A549 (cell line): ENCODE measurements at regions not wholly inside any gene's neighbourhood (a gene's known extent, or its start where the extent isn't known, plus 50 kb on each side); places are given as distances from the start of the nearest gene placed in this dataset.
A peak's percentile ranks its signal among the peaks of the same experiment; 100 is the strongest.

Source experiments
- ATAC-seq, 2 experiments: fragments of 200-7000 bp in 1 of 2; fragments of >200 bp in 1 of 2; cut with Nextera tagmentation in 1 of 2; cut with Tn5 transposase in 1 of 2; 3 replicates each; pipeline versions ENCODE4 v1.8.0 to v1.9.1; 2018 to 2020; ENCODE audit warnings: mild to moderate bottlenecking in 1 of 2, moderate library complexity in 1 of 2
- CTCF ChIA-PET: fragments of 300-600 bp; sonication (Branson Sonifier 250); formaldehyde crosslinking; extraction: SDS; loops from one replicate; lab custom pipeline; 2021; ENCODE audit warnings: antibody characterized with exemption, inconsistent platforms; lab: Yijun Ruan, JAX
- POLR2A ChIA-PET: fragments of 350-600 bp; formaldehyde crosslinking; extraction: SDS; loops from one replicate; lab custom pipeline; 2021; ENCODE audit warnings: antibody characterized with exemption, inconsistent platforms; lab: Yijun Ruan, JAX
- DNase-seq, 2 experiments: peaks; one replicate each; pipeline versions ENCODE4 v3.0.0 to v3.0.0-alpha.2; 2011 to 2016; ENCODE audit warnings: low read depth in 1 of 2, low spot score in 1 of 2
- FAIRE-seq: peaks from 2 replicates; lab custom pipeline; 2011; peaks lifted over from hg19 to GRCh38; lab: Jason Lieb, UNC
- H3K27ac ChIP-seq, 2 experiments: fragments of >200 bp; sonication (Bioruptor Twin); formaldehyde crosslinking; 3 replicates each; pipeline ENCODE4 v1.5.1; 2016 to 2017
- H3K4me1 ChIP-seq: fragments of >200 bp; sonication (Bioruptor Twin); formaldehyde crosslinking; 3 replicates; pipeline ENCODE4 v1.6.1; 2016
- H3K4me2 ChIP-seq: fragments of >200 bp; sonication (Bioruptor Twin); formaldehyde crosslinking; 3 replicates; pipeline ENCODE4 v1.6.1; 2016
- H3K4me3 ChIP-seq: fragments of >200 bp; sonication (Bioruptor Twin); formaldehyde crosslinking; 3 replicates; pipeline ENCODE4 v1.5.1; 2016
- H3K9me3 ChIP-seq: fragments of >200 bp; sonication (Bioruptor Twin); formaldehyde crosslinking; 3 replicates; pipeline ENCODE4 v1.6.1; 2016
- CHD2 ChIP-seq: fragments of 150-350 bp; IDR thresholded peaks from 2 replicates; pipeline ENCODE4 v1.6.1; 2014; ENCODE audit warnings: low read length; ENCODE audit not compliant: partially characterized antibody
- CHD4 ChIP-seq: fragments of 200-600 bp; sonication (generic); IDR thresholded peaks from 2 replicates; pipeline ENCODE4 v1.6.1; 2016; ENCODE audit warnings: antibody characterized with exemption, mild to moderate bottlenecking, borderline replicate concordance
- ESRRA ChIP-seq: fragments of 150-350 bp; IDR thresholded peaks from 2 replicates; pipeline ENCODE4 v1.6.1; 2014; ENCODE audit warnings: mild to moderate bottlenecking, low read length, borderline replicate concordance
- FOSB ChIP-seq: fragments of 250-450 bp; sonication (Bioruptor Pico); IDR thresholded peaks from 2 replicates; pipeline ENCODE4 v1.5.0; 2020; ENCODE audit warnings: mild to moderate bottlenecking, moderate library complexity
- FOXS1 ChIP-seq: fragments of 250-450 bp; sonication (Bioruptor Pico); IDR thresholded peaks from 2 replicates; pipeline ENCODE4 v1.5.0; 2020; ENCODE audit warnings: mild to moderate bottlenecking, moderate library complexity
- GATA3 ChIP-seq: IDR thresholded peaks from 2 replicates; pipeline ENCODE4 v1.6.1; 2012; ENCODE audit warnings: borderline replicate concordance
- HEYL ChIP-seq: fragments of 250-450 bp; sonication (Bioruptor Pico); IDR thresholded peaks from 2 replicates; pipeline ENCODE4 v1.8.0; 2021; ENCODE audit warnings: mild to moderate bottlenecking, moderate library complexity
- HOXA7 ChIP-seq: fragments of 250-450 bp; sonication (Bioruptor Pico); IDR thresholded peaks from 2 replicates; pipeline ENCODE4 v1.5.0; 2020; ENCODE audit warnings: mild to moderate bottlenecking, moderate library complexity
- HOXB5 ChIP-seq: fragments of 250-450 bp; sonication (Bioruptor Pico); IDR thresholded peaks from 2 replicates; pipeline ENCODE4 v1.5.0; 2020; ENCODE audit warnings: mild to moderate bottlenecking, moderate library complexity
- JUN ChIP-seq, 2 experiments: fragments of >200 bp; sonication (Bioruptor Twin); formaldehyde crosslinking; IDR thresholded peaks; 2 replicates in 1 of 2; 3 replicates in 1 of 2; pipeline ENCODE4 v1.6.1; 2016 to 2017
- KDM1A ChIP-seq: fragments of 200-600 bp; sonication (generic); IDR thresholded peaks from 2 replicates; pipeline ENCODE4 v1.6.1; 2016; ENCODE audit warnings: low read depth, mild to moderate bottlenecking
- MAZ ChIP-seq: fragments of 150-350 bp; IDR thresholded peaks from 2 replicates; pipeline ENCODE4 v1.6.1; 2014; ENCODE audit warnings: antibody characterized with exemption, low read depth, low read length, borderline replicate concordance
- NPAS2 ChIP-seq: fragments of 250-450 bp; sonication (Bioruptor Pico); IDR thresholded peaks from 2 replicates; pipeline ENCODE4 v1.8.0; 2022; ENCODE audit warnings: mild to moderate bottlenecking, moderate library complexity, borderline replicate concordance
- POLR2A ChIP-seq: IDR thresholded peaks from 2 replicates; pipeline ENCODE4 v1.6.1; 2012; ENCODE audit warnings: mild to moderate bottlenecking, low read length
- RAD21 ChIP-seq, 2 experiments: fragments of >200 bp in 1 of 2; sonication (Bioruptor Twin) in 1 of 2; formaldehyde crosslinking in 1 of 2; IDR thresholded peaks in 1 of 2; conservative IDR thresholded peaks in 1 of 2; 2 replicates in 1 of 2; 3 replicates in 1 of 2; pipeline ENCODE4 v1.6.1; 2012 to 2018; ENCODE audit warnings: inconsistent platforms in 1 of 2
- RARB ChIP-seq: fragments of 250-450 bp; sonication (Bioruptor Pico); IDR thresholded peaks from 2 replicates; pipeline ENCODE4 v1.8.0; 2021; ENCODE audit warnings: mild to moderate bottlenecking, moderate library complexity
- RFX5 ChIP-seq: fragments of 450-650 bp; IDR thresholded peaks from 2 replicates; pipeline ENCODE4 v1.7.1; 2014; ENCODE audit warnings: antibody characterized with exemption, mild to moderate bottlenecking, moderate library complexity
- TFCP2L1 ChIP-seq: fragments of 250-450 bp; sonication (Bioruptor Pico); IDR thresholded peaks from 2 replicates; pipeline ENCODE4 v1.5.0; 2021; ENCODE audit warnings: mild to moderate bottlenecking
- ZC3H11A ChIP-seq: fragments of 450-650 bp; IDR thresholded peaks from 2 replicates; pipeline ENCODE4 v1.6.1; 2014; ENCODE audit warnings: antibody characterized with exemption, mild to moderate bottlenecking
- ZFP36 ChIP-seq: fragments of 450-650 bp; IDR thresholded peaks from 2 replicates; pipeline ENCODE4 v1.6.1; 2014; ENCODE audit warnings: borderline replicate concordance; ENCODE audit not compliant: partially characterized antibody
- WGBS: methylation state at CpG from one replicate; pipeline ENCODE4 v1.1.6; 2017; ENCODE audit errors: missing lambda C conversion rate; 5-methylcytosine and 5-hydroxymethylcytosine counted together
- TF ChIP-seq, protein P1 (sequence below): fragments of 150-350 bp; IDR thresholded peaks from 2 replicates; pipeline ENCODE4 v1.6.1; 2014; ENCODE audit warnings: low read depth, mild to moderate bottlenecking, low read length
- TF ChIP-seq, protein P2 (sequence below): fragments of 250-450 bp; sonication (Bioruptor Pico); IDR thresholded peaks from 2 replicates; pipeline ENCODE4 v1.5.0; 2020; ENCODE audit warnings: low read depth, mild to moderate bottlenecking, moderate library complexity
- TF ChIP-seq, protein P3 (sequence below): IDR thresholded peaks from 2 replicates; pipeline ENCODE4 v1.6.1; 2012; ENCODE audit warnings: low read depth, borderline replicate concordance
- TF ChIP-seq, protein P4 (sequence below): IDR thresholded peaks from 2 replicates; pipeline ENCODE4 v1.6.1; 2012
- TF ChIP-seq, protein P5 (sequence below): fragments of >200 bp; sonication (Bioruptor Twin); formaldehyde crosslinking; IDR thresholded peaks from 2 replicates; pipeline ENCODE4 v1.6.1; 2016

DNA sequence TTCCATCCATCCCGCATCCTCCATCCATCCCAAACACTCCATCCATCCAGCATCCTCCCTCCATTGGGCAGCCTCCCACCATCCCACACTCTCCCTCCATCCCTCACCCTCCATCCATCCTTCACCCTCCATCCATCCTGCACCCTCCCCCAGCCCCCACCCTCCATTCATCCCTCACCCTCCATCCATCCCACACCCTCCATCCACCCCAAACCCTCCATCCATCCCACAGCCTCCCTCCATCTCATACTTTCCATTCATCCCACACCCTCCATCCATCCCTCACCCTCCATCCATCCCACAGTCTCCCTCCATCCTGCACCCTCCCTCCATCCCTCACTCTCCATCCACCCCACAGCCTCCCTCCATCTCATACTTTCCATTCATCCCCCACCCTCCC is 60.4 kb downstream of the FOXI2 start:
- FAIRE-seq (no peak), ATAC-seq (peak; percentile 59 to 99), DNase-seq (no peak)
- POLR2A ChIA-PET, result no interaction called here
- no peaks in the 10 kb centered on the region for H3K4me1 ChIP-seq
- H3K27ac ChIP-seq, result no peak overlapping the region
- 96% methylated on average over 1 of the region's 1 CpG for WGBS
- TF ChIP-seq CHD4, result no peak
- TF ChIP-seq, protein P1, sequence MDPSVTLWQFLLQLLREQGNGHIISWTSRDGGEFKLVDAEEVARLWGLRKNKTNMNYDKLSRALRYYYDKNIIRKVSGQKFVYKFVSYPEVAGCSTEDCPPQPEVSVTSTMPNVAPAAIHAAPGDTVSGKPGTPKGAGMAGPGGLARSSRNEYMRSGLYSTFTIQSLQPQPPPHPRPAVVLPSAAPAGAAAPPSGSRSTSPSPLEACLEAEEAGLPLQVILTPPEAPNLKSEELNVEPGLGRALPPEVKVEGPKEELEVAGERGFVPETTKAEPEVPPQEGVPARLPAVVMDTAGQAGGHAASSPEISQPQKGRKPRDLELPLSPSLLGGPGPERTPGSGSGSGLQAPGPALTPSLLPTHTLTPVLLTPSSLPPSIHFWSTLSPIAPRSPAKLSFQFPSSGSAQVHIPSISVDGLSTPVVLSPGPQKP, result no peak
- TF ChIP-seq ESRRA, result no peak
- H3K4me3 ChIP-seq, result no peak overlapping the region
- H3K4me2 ChIP-seq, result no peak overlapping the region
- CTCF ChIA-PET, result interaction anchor here (0.7 kb wide), 1 partner anchor 13 kb away, joined by 4 read pairs; no protein-coding TSS in a partner anchor
- no peaks in the 10 kb centered on the region for H3K9me3 ChIP-seq

DNA sequence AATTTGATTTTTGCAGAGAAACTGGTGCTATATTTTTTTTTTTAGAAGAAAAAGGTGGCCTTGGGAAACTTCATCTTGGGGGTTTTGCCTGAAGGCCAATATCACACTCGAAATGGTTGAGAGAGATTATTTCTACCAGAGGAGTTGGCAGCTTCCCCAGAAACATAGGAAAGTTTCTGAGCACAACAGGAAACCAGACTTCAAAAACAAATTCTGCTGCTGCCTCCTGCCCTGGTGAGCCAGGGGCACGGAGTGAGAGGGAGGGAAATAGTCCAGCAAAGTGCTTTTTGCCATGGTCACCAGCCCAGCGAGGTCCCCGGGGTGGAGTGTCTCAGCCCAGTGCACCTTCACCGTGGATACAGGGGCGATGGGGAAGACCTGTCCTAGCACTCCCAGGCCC is 61.1 kb downstream of the FOXI2 start:
- Histone ChIP-seq H3K4me2 (no peak overlapping the region), H3K4me1 (no peaks in the 10 kb centered on the region), H3K9me3 (no peaks in the 10 kb centered on the region), H3K27ac (no peak overlapping the region), H3K4me3 (no peak overlapping the region)
- TF ChIP-seq GATA3 (no peak), FOXS1 (CRISPR knock-in tag) (no peak), KDM1A (no peak), ZFP36 (no peak), HOXA7 (CRISPR knock-in tag) (no peak), FOSB (CRISPR knock-in tag) (no peak), HEYL (CRISPR knock-in tag) (no peak), CHD2 (no peak), ZC3H11A (no peak), JUN (IDR thresholded peaks at IDR 0.05) (no peak)
- TF ChIP-seq, protein P2, sequence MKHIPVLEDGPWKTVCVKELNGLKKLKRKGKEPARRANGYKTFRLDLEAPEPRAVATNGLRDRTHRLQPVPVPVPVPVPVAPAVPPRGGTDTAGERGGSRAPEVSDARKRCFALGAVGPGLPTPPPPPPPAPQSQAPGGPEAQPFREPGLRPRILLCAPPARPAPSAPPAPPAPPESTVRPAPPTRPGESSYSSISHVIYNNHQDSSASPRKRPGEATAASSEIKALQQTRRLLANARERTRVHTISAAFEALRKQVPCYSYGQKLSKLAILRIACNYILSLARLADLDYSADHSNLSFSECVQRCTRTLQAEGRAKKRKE (CRISPR knock-in tag), result no peak
- TF ChIP-seq, protein P3, sequence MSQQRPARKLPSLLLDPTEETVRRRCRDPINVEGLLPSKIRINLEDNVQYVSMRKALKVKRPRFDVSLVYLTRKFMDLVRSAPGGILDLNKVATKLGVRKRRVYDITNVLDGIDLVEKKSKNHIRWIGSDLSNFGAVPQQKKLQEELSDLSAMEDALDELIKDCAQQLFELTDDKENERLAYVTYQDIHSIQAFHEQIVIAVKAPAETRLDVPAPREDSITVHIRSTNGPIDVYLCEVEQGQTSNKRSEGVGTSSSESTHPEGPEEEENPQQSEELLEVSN, result no peak
- TF ChIP-seq, protein P4, sequence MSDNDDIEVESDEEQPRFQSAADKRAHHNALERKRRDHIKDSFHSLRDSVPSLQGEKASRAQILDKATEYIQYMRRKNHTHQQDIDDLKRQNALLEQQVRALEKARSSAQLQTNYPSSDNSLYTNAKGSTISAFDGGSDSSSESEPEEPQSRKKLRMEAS, result no peak
- POLR2A ChIA-PET, result no interaction called here
- FAIRE-seq (no peak), ATAC-seq (no peak), DNase-seq (no peak)
- CTCF ChIA-PET, result interaction anchor here (0.7 kb wide), 1 partner anchor 13 kb away, joined by 4 read pairs; no protein-coding TSS in a partner anchor
- WGBS, result 1% methylated on average over 6 of the region's 6 CpGs

DNA sequence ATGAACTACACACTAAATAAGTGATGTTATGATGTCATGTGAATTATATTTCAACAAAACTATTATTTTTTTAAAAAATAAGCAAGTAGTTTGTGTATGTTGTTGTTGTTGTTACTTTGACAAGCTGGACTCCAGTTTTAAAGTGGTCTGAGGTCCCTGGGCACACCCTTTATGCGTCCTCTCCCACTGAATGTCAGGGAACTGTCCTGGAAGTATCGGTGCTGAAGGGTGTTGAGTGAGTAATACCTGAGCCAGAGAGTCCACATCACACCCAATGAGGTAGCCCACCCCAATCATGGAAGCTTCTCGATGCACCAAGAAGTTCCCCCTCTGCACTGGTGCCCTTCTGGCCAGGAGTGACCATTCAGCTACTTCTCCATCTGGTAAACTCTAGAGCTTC is 64.3 kb downstream of the FOXI2 start:
- ATAC-seq (no peak), DNase-seq (no peak), FAIRE-seq (no peak)
- H3K4me3 ChIP-seq, result no peak overlapping the region
- H3K9me3 ChIP-seq, result no peaks in the 10 kb centered on the region
- ChIA-PET CTCF (interaction anchor here (0.5 kb wide), 1 partner anchor 278 kb away, joined by 3 read pairs; no protein-coding TSS in a partner anchor), POLR2A (no interaction called here)
- TF ChIP-seq HEYL (CRISPR knock-in tag) (no peak), CHD4 (no peak), POLR2A (no peak), MAZ (no peak), RARB (CRISPR knock-in tag) (no peak), HOXB5 (no peak), RAD21 (conservative IDR thresholded peaks at IDR 0.05 in 1 of 2, IDR thresholded peaks at IDR 0.05 in 1 of 2) (no peak), KDM1A (no peak), TFCP2L1 (CRISPR knock-in tag) (no peak), ESRRA (no peak), ZC3H11A (no peak), RFX5 (no peak), NPAS2 (no peak)
- TF ChIP-seq, protein P5, sequence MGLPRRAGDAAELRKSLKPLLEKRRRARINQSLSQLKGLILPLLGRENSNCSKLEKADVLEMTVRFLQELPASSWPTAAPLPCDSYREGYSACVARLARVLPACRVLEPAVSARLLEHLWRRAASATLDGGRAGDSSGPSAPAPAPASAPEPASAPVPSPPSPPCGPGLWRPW, result no peak
- no peak overlapping the region for H3K4me2 ChIP-seq
- WGBS, result 3% methylated on average over 3 of the region's 3 CpGs
- no peak overlapping the region for H3K27ac ChIP-seq
- no peaks in the 10 kb centered on the region for H3K4me1 ChIP-seq
